H9 (cell line): ENCODE measurements at regions not wholly inside any gene's neighbourhood (a gene's known extent, or its start where the extent isn't known, plus 50 kb on each side); places are given as distances from the start of the nearest gene placed in this dataset.

ENCODE experiments used
- DNase-seq: peaks from one replicate; pipeline ENCODE4 v3.0.0-alpha.2; 2017
- H2AFZ ChIP-seq: one replicate; pipeline ENCODE4 v1.6.1; 2013; ENCODE audit warnings: mild to moderate bottlenecking, low read length, control low read depth, moderate library complexity
- H2AK5ac ChIP-seq: 2 replicates; pipeline ENCODE4 v1.6.1; 2013; ENCODE audit warnings: low read length, control low read depth, mixed read lengths; ENCODE audit not compliant: insufficient read length
- H2BK120ac ChIP-seq: one replicate; pipeline ENCODE4 v1.6.1; 2013; ENCODE audit warnings: low read depth, mild to moderate bottlenecking, low read length, control low read depth, inconsistent platforms; ENCODE audit not compliant: poor library complexity, severe bottlenecking
- H2BK12ac ChIP-seq: 2 replicates; pipeline ENCODE4 v1.6.1; 2013; ENCODE audit warnings: low read length, control low read depth, mixed read lengths, low read depth; ENCODE audit not compliant: insufficient read length
- H2BK15ac ChIP-seq: 2 replicates; pipeline ENCODE4 v1.6.1; 2013; ENCODE audit warnings: low read depth, low read length, control low read depth
- H2BK20ac ChIP-seq: one replicate; pipeline ENCODE4 v1.6.1; 2013; ENCODE audit warnings: low read depth, mild to moderate bottlenecking, low read length, control low read depth, inconsistent platforms; ENCODE audit not compliant: poor library complexity, severe bottlenecking
- H2BK5ac ChIP-seq: 2 replicates; pipeline ENCODE4 v1.6.1; 2013; ENCODE audit warnings: low read length, control low read depth, mixed read lengths; ENCODE audit not compliant: insufficient read length
- H3K14ac ChIP-seq: 2 replicates; pipeline ENCODE4 v1.6.1; 2013; ENCODE audit warnings: low read length, control low read depth; ENCODE audit not compliant: insufficient read depth
- H3K18ac ChIP-seq: 2 replicates; pipeline ENCODE4 v1.6.1; 2013; ENCODE audit warnings: low read depth, mild to moderate bottlenecking, mixed read lengths, low read length, control low read depth; ENCODE audit not compliant: insufficient read length
- H3K23ac ChIP-seq: 2 replicates; pipeline ENCODE4 v1.6.1; 2013; ENCODE audit warnings: low read length, control low read depth, mixed read lengths, low read depth; ENCODE audit not compliant: insufficient read length
- H3K23me2 ChIP-seq: 2 replicates; pipeline ENCODE4 v1.6.1; 2013; ENCODE audit warnings: low read depth, mild to moderate bottlenecking, mixed read lengths, low read length, control low read depth; ENCODE audit not compliant: insufficient read length, poor library complexity, severe bottlenecking
- H3K27ac ChIP-seq: 2 replicates; pipeline ENCODE4 v1.5.1; 2013; ENCODE audit warnings: low read length, control low read depth, mixed read lengths, low read depth; ENCODE audit not compliant: insufficient read length
- H3K27me3 ChIP-seq: 2 replicates; pipeline ENCODE4 v1.6.1; 2013; ENCODE audit warnings: low read length, control low read depth, inconsistent platforms; ENCODE audit not compliant: insufficient read depth
- H3K4ac ChIP-seq: 2 replicates; pipeline ENCODE4 v1.6.1; 2013; ENCODE audit warnings: low read depth, mild to moderate bottlenecking, control low read depth, inconsistent platforms, low read length, moderate library complexity
- H3K4me1 ChIP-seq: 2 replicates; pipeline ENCODE4 v1.6.1; 2013; ENCODE audit warnings: low read length, control low read depth, inconsistent platforms; ENCODE audit not compliant: insufficient read depth
- H3K4me2 ChIP-seq: 2 replicates; pipeline ENCODE4 v1.6.1; 2013; ENCODE audit warnings: low read length, control low read depth, mixed read lengths; ENCODE audit not compliant: insufficient read length, insufficient read depth
- H3K56ac ChIP-seq: 2 replicates; pipeline ENCODE4 v1.6.1; 2013; ENCODE audit warnings: low read depth, mild to moderate bottlenecking, mixed read lengths, low read length, control low read depth; ENCODE audit not compliant: insufficient read length
- H3K79me1 ChIP-seq: 2 replicates; pipeline ENCODE4 v1.6.1; 2013; ENCODE audit warnings: low read depth, mild to moderate bottlenecking, moderate library complexity, low read length, control low read depth, inconsistent platforms; ENCODE audit not compliant: insufficient read depth, poor library complexity, severe bottlenecking
- H3K79me2 ChIP-seq: 2 replicates; pipeline ENCODE4 v1.6.1; 2013; ENCODE audit warnings: low read length, control low read depth, inconsistent platforms; ENCODE audit not compliant: insufficient read depth
- H3K9ac ChIP-seq: 2 replicates; pipeline ENCODE4 v1.6.1; 2013; ENCODE audit warnings: low read length, control low read depth, mixed read lengths; ENCODE audit not compliant: insufficient read length; ENCODE audit errors: extremely low read depth
- H3K9me3 ChIP-seq: one replicate; pipeline ENCODE4 v1.6.1; 2013; ENCODE audit warnings: low read depth, low read length, inconsistent platforms; ENCODE audit not compliant: control insufficient read depth
- H3T11ph ChIP-seq: one replicate; pipeline ENCODE4 v1.6.1; 2013; ENCODE audit warnings: mild to moderate bottlenecking, low read length, control low read depth, inconsistent platforms
- H4K20me1 ChIP-seq: one replicate; pipeline ENCODE4 v1.6.1; 2013; ENCODE audit not compliant: control insufficient read depth, insufficient read length, insufficient read depth
- H4K5ac ChIP-seq: 2 replicates; pipeline ENCODE4 v1.6.1; 2013; ENCODE audit warnings: low read depth, mild to moderate bottlenecking, mixed read lengths, low read length, control low read depth; ENCODE audit not compliant: insufficient read length
- H4K8ac ChIP-seq: replicated peaks from 2 replicates; pipeline ENCODE4 v1.6.1; 2013; ENCODE audit warnings: low read length, control low read depth, mixed read lengths, low read depth; ENCODE audit not compliant: insufficient read length
- H4K91ac ChIP-seq: 2 replicates; pipeline ENCODE4 v1.6.1; 2013; ENCODE audit warnings: low read depth, mild to moderate bottlenecking, moderate library complexity, mixed read lengths, low read length, control low read depth; ENCODE audit not compliant: insufficient read length
- H3K27ac Mint-ChIP-seq, 3 experiments: 2 replicates in 2 of 3; 3 replicates in 1 of 3; pipeline ENCODE4 v1.8.0; 2020 to 2021; ENCODE audit warnings: mixed read lengths in 3 of 3, mild to moderate bottlenecking in 1 of 3, moderate library complexity in 1 of 3
- H3K27me3 Mint-ChIP-seq: 2 replicates; pipeline ENCODE4 v1.8.0; 2021; ENCODE audit warnings: low read depth, mild to moderate bottlenecking, moderate library complexity, mixed read lengths
- H3K36me3 Mint-ChIP-seq, 3 experiments: 2 replicates in 2 of 3; 3 replicates in 1 of 3; pipeline ENCODE4 v1.8.0; 2020 to 2021; ENCODE audit warnings: low read depth in 3 of 3, mixed read lengths in 3 of 3; ENCODE audit not compliant: insufficient read depth in 1 of 3
- H3K4me1 Mint-ChIP-seq, 2 experiments: 2 replicates each; pipeline ENCODE4 v1.8.0; 2020; ENCODE audit warnings: mixed read lengths in 2 of 2
- H3K4me3 Mint-ChIP-seq, 2 experiments: 2 replicates in 1 of 2; 3 replicates in 1 of 2; pipeline ENCODE4 v1.8.0; 2020 to 2021; ENCODE audit warnings: mild to moderate bottlenecking in 2 of 2, mixed read lengths in 2 of 2, moderate library complexity in 1 of 2
- H3K9me3 Mint-ChIP-seq, 2 experiments: 2 replicates in 1 of 2; 3 replicates in 1 of 2; pipeline ENCODE4 v1.8.0; 2020; ENCODE audit warnings: mild to moderate bottlenecking in 2 of 2, mixed read lengths in 2 of 2, moderate library complexity in 1 of 2
- CTCF ChIP-seq: fragments of 200-600 bp; sonication (generic); conservative IDR thresholded peaks from 3 replicates; pipeline ENCODE4 v1.8.0; 2021; ENCODE audit warnings: antibody characterized with exemption, mild to moderate bottlenecking
- WGBS: extraction: QIAGEN DNeasy Blood & Tissue Kit; methylation state at CpG from one replicate; pipeline ENCODE4 v1.1.7; 2013; ENCODE audit warnings: missing lambda C conversion rate, low lambda C conversion rate, mixed read lengths; ENCODE audit not compliant: insufficient read length; ENCODE audit errors: extremely low coverage; 5-methylcytosine and 5-hydroxymethylcytosine counted together

GRCh38 chr4:123596805-123597204 is 200.2 kb downstream of the SPRY1 start:
- H3K56ac ChIP-seq: no peak overlapping the region
- H4K20me1 ChIP-seq: no peaks in the 10 kb centered on the region
- Mint-ChIP-seq H3K9me3 (no peaks in the 10 kb centered on the region), H3K4me1 (peaks cover 44% of the 10 kb centered on the region in 2 experiments), H3K27ac (no peak overlapping the region), H3K36me3 (no peaks in the 10 kb centered on the region), H3K4me3 (no peak overlapping the region), H3K27me3 (no peaks in the 10 kb centered on the region)
- H2AFZ ChIP-seq: no peak overlapping the region
- H3K4me2 ChIP-seq: no peak overlapping the region
- no peak overlapping the region for H3K14ac ChIP-seq
- H2BK12ac ChIP-seq: no peak overlapping the region
- H4K91ac ChIP-seq: no peak overlapping the region
- H3K27me3 ChIP-seq: no peaks in the 10 kb centered on the region
- no CpG with 5 or more reads among the region's 3 CpGs for WGBS
- no peaks in the 10 kb centered on the region for H3K79me2 ChIP-seq
- H2BK120ac ChIP-seq: no peak overlapping the region
- TF ChIP-seq CTCF: no peak
- DNase-seq: no peak
- H3K18ac ChIP-seq: no peak overlapping the region
- H4K8ac ChIP-seq: no peak overlapping the region
- H3K23me2 ChIP-seq: no peaks in the 10 kb centered on the region
- no peak overlapping the region for H2BK15ac ChIP-seq
- H4K5ac ChIP-seq: no peak overlapping the region
- no peak overlapping the region for H3T11ph ChIP-seq
- H3K4me1 ChIP-seq: no peaks in the 10 kb centered on the region; the same call in 1 of the 2 replicates
- H2BK5ac ChIP-seq: no peak overlapping the region
- H3K9me3 ChIP-seq: no peaks in the 10 kb centered on the region
- no peak overlapping the region for H3K23ac ChIP-seq
- H2AK5ac ChIP-seq: no peak overlapping the region
- H3K27ac ChIP-seq: no peak overlapping the region
- no peak overlapping the region for H3K4ac ChIP-seq
- no peaks in the 10 kb centered on the region for H3K79me1 ChIP-seq
- H3K9ac ChIP-seq: no peak overlapping the region
- H2BK20ac ChIP-seq: no peak overlapping the region
